Spleen (tissue), 11 donors: ENCODE measurements at regions not wholly inside any gene's neighbourhood (a gene's known extent, or its start where the extent isn't known, plus 50 kb on each side); places are given as distances from the start of the nearest gene placed in this dataset.

ENCODE experiments used
- DNase-seq: peaks from one replicate; pipeline ENCODE4 v3.0.0-alpha.2; 2020
- H3K27ac ChIP-seq, 8 donors: fragments of 200-600 bp; sonication (generic) in 7 of 8; 1 replicate in 4 of 8; 2 replicates in 4 of 8; pipeline versions ENCODE4 v1.5.0 to v1.8.0; 2016 to 2021; ENCODE audit warnings: inconsistent platforms in 4 of 8, mild to moderate bottlenecking in 4 of 8, moderate library complexity in 1 of 8
- H3K27me3 ChIP-seq, 7 donors: fragments of 200-600 bp; sonication (generic) in 6 of 7; replicated peaks in 1 of 7; 1 replicate in 4 of 7; 2 replicates in 3 of 7; pipeline versions ENCODE4 v1.5.0 to v1.8.0; 2016 to 2021; ENCODE audit warnings: inconsistent platforms in 3 of 7, mild to moderate bottlenecking in 1 of 7
- H3K36me3 ChIP-seq, 6 donors: fragments of 200-600 bp; sonication (generic) in 5 of 6; 1 replicate in 4 of 6; 2 replicates in 2 of 6; pipeline versions ENCODE4 v1.5.0 to v1.8.0; 2016 to 2021; ENCODE audit warnings: inconsistent platforms in 2 of 6
- H3K4me1 ChIP-seq, 6 donors: fragments of 200-600 bp; sonication (generic) in 5 of 6; 1 replicate in 3 of 6; 2 replicates in 3 of 6; pipeline versions ENCODE4 v1.5.0 to v1.8.0; 2016 to 2021; ENCODE audit warnings: inconsistent platforms in 3 of 6
- H3K4me3 ChIP-seq, 8 donors: fragments of 200-600 bp; sonication (generic) in 7 of 8; 1 replicate in 4 of 8; 2 replicates in 4 of 8; pipeline versions ENCODE4 v1.5.0 to v1.8.0; 2016 to 2021; ENCODE audit warnings: inconsistent platforms in 4 of 8, mild to moderate bottlenecking in 4 of 8, moderate library complexity in 2 of 8
- H3K9me3 ChIP-seq, 8 donors: fragments of 200-600 bp; sonication (generic) in 7 of 8; 1 replicate in 4 of 8; 2 replicates in 4 of 8; pipeline versions ENCODE4 v1.5.0 to v1.8.0; 2016 to 2021; ENCODE audit warnings: inconsistent platforms in 4 of 8
- POLR2AphosphoS5 ChIP-seq, 3 donors: sonication (generic); formaldehyde crosslinking; IDR thresholded peaks; one replicate each; pipeline ENCODE4 v1.5.1; 2017; ENCODE audit warnings: antibody characterized with exemption in 3 of 3
- WGBS, 5 donors: extraction: QIAGEN DNeasy Blood & Tissue Kit in 3 of 5; methylation state at CpG; one replicate each; pipeline versions ENCODE4 v1.1.5 to v1.1.7; 2013 to 2018; 5-methylcytosine and 5-hydroxymethylcytosine counted together
- intact Hi-C: fragments of 100-400 bp; cut with DNase I; formaldehyde crosslinking; loops from one replicate; pipeline ENCODE4 v1.15.0; 2023; ENCODE audit warnings: low total_unique reads
- donor health status: healthy with polysubstance abuse.
- donor health status: DM: no; HTN: no; CAD: no; lungs with moderate emphysema.
- donor health status: DM: no; HTN: no; CAD: no.
- donor health status: Bipolar disorder and iron deficiency.
- donor health status: healthy.
- donor health status: DM: no; HTN: no; CAD: no.
- donor health status: DM: yes; HTN: yes; CAD: no.

GRCh38 chr12:28140404-28140803, 49.9 kb upstream of the CCDC91 start:
- Histone ChIP-seq H3K36me3 (no peaks in the 10 kb centered on the region), H3K27me3 (no peaks in the 10 kb centered on the region), H3K4me1 (no peaks in the 10 kb centered on the region), H3K4me3 (no peak overlapping the region), H3K27ac (no peak overlapping the region), H3K9me3 (no peaks in the 10 kb centered on the region)
- DNase-seq, result no peak
- intact Hi-C loops, result no loop called here
- no peak for TF ChIP-seq POLR2AphosphoS5 (IDR thresholded peaks at IDR 0.05)
- 70 to 89% (median 82%) methylated on average over 2 of the region's 2 CpGs for WGBS, 5 donors
